ENCODE measurements at regions not wholly inside any gene's neighbourhood (a gene's known extent, or its start where the extent isn't known, plus 50 kb on each side); places are given as distances from the start of the nearest gene placed in this dataset.
"Not testable (repeated sequence)": the region's sequence is repeated elsewhere in the genome, so short reads cannot be mapped to it uniquely, and the experiment has no call there.

DNA sequence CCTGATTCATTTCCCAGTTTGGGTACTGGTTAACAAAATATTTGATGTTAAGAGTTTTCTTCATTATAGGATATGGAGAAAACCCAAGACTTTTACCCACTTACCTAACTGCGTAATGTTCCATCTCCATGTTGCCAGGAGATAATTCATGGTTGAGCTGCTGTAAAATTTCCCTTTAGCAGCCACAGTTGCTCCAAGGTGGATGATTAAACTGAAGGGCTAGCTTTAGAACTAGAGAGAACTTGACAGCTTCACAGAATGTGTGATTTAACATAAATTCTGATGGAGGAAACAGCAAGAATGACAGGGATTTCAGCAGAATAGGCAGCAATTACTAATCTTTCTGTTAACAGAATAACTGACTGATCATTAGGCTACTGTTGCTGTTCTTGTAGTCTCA is 236.1 kb downstream of the MEF2C start:
- Histone ChIP-seq H3K4me1 (ENCODE audit: low read depth) (no peaks in the 10 kb centered on the region), H3K36me3 (ENCODE audit: low read depth) (no peaks in the 10 kb centered on the region), H3K9me3 (no peaks in the 10 kb centered on the region), H3K4me3 (no peak overlapping the region)
- DNase-seq (no peak), ATAC-seq (no peak)
- intact Hi-C loops (cut with DNase I, micrococcal nuclease), result no loop called here
- TF ChIP-seq, protein P1, sequence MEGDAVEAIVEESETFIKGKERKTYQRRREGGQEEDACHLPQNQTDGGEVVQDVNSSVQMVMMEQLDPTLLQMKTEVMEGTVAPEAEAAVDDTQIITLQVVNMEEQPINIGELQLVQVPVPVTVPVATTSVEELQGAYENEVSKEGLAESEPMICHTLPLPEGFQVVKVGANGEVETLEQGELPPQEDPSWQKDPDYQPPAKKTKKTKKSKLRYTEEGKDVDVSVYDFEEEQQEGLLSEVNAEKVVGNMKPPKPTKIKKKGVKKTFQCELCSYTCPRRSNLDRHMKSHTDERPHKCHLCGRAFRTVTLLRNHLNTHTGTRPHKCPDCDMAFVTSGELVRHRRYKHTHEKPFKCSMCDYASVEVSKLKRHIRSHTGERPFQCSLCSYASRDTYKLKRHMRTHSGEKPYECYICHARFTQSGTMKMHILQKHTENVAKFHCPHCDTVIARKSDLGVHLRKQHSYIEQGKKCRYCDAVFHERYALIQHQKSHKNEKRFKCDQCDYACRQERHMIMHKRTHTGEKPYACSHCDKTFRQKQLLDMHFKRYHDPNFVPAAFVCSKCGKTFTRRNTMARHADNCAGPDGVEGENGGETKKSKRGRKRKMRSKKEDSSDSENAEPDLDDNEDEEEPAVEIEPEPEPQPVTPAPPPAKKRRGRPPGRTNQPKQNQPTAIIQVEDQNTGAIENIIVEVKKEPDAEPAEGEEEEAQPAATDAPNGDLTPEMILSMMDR (IDR thresholded peaks at IDR 0.05), result no peak

DNA sequence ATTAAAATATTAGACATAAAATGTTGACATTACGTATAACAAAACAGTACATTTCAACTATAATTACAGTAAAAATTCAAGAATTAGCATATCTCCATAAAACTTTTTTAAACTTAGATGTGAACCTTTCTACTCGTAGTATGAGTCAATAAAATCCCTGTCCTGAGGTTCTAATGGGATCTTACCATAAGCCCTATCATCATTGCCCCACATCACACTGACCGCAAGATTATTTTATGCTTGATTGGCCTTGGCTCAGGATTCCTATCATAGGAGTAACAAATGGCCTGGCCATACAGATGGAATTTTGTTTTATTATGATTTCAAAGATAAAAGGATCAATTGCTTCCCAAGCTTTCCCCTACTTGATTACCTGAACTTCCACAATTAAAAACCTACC is 238.3 kb downstream of the MEF2C start:
- Histone ChIP-seq H3K4me1 (ENCODE audit: low read depth) (no peaks in the 10 kb centered on the region), H3K36me3 (ENCODE audit: low read depth) (no peaks in the 10 kb centered on the region), H3K4me3 (no peak overlapping the region), H3K9me3 (no peaks in the 10 kb centered on the region)
- TF ChIP-seq, protein P1 (IDR thresholded peaks at IDR 0.05), result no peak
- ATAC-seq, result no peak
- intact Hi-C loops (cut with DNase I, micrococcal nuclease), result no loop called here
- DNase-seq, result no peak

DNA sequence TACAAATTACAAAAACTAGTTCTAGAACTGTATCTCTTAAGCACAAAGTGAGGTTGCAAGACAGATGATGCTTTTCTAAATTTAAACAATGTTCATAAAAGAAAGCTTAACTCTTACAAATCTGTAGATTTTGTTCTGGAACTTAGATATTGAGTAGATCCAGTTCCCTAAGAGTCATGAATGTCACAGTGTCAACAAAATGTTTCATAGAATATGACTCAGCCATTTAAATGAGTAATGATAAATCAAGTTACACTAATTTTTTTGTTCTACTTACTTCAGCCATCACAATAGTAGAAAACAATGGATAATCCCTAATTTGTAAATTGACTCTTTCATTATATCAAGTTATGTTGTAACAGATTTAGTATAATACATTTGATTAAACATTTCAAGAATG is 239.7 kb downstream of the MEF2C start:
- TF ChIP-seq, protein P1 (IDR thresholded peaks at IDR 0.05), result no peak
- no peak for DNase-seq

DNA sequence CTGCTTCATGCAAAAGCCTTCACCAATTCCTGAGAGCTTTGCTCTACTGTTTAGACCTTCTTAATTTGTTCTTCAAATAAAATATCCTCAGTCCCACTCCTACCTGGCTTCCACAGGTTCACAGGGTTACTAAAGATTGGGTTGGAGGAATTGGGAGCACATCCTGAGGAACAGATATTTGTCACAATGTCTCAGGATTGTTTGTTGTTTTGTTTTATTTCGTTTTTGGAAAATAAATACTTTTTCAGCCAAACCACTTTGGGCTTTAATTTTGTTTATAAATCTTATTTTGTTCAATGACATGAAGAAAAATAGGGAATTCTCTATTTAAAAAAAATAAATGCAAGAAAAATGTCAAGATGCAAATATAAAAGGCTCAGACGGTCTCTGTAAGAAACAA is 249.0 kb downstream of the MEF2C start:
- no peak for ATAC-seq
- H3K9me3 ChIP-seq, result no peaks in the 10 kb centered on the region
- H3K4me1 ChIP-seq (ENCODE audit: low read depth), result no peaks in the 10 kb centered on the region
- intact Hi-C loops (cut with DNase I, micrococcal nuclease), result no loop called here
- H3K4me3 ChIP-seq, result no peak overlapping the region
- TF ChIP-seq, protein P1 (IDR thresholded peaks at IDR 0.05), result no peak
- no peaks in the 10 kb centered on the region for H3K36me3 ChIP-seq (ENCODE audit: low read depth)
- no peak for DNase-seq

More for the DNA sequence above, 239.7 kb downstream of the MEF2C start:
- ATAC-seq, result no peak
- Histone ChIP-seq H3K4me3 (no peak overlapping the region), H3K36me3 (ENCODE audit: low read depth) (no peaks in the 10 kb centered on the region), H3K9me3 (no peaks in the 10 kb centered on the region), H3K4me1 (ENCODE audit: low read depth) (no peaks in the 10 kb centered on the region)
- intact Hi-C loops (cut with DNase I, micrococcal nuclease), result no loop called here

DNA sequence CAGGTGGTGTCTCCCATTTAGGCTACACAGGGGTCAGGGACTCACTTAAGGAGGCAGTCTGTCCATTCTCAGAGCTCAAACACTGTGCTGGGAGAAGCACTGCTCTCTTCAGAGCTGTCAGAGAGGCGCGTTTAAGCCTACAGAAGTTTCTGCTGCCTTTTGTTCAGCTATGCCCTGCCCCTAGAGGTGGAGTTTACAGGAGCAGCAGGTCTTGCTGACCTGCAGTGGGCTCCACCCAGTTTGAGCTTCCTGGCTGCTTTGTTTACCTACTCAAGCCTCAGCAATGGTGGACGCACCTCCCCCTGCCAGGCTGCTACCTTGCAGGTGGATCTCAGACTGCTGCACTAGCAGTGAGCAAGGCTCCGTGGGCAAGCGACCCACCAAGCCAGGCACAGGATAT is 260.1 kb downstream of the MEF2C start:
- DNase-seq; H3K4me1 ChIP-seq (ENCODE audit: low read depth); H3K4me3 ChIP-seq; intact Hi-C loops (cut with DNase I, micrococcal nuclease); H3K9me3 ChIP-seq; H3K36me3 ChIP-seq (ENCODE audit: low read depth); ATAC-seq: not testable (repeated sequence)

DNA sequence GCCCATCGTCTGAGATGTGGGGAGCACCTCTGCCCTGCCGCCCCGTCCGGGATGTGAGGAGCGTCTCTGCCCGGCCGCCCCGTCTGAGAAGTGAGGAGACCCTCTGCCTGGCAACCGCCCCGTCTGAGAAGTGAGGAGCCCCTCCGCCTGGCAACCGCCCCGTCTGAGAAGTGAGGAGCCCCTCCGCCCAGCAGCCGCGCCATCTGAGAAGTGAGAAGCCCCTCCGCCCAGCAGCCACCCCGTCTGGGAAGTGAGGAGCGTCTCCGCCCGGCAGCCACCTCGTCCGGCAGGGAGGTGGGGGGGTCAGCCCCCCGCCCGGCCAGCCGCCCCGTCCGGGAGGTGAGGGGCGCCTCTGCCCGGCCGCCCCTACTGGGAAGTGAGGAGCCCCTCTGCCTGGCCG is 267.2 kb downstream of the MEF2C start:
- intact Hi-C loops (cut with DNase I, micrococcal nuclease); DNase-seq; ATAC-seq; H3K36me3 ChIP-seq (ENCODE audit: low read depth); H3K9me3 ChIP-seq; H3K4me3 ChIP-seq; H3K4me1 ChIP-seq (ENCODE audit: low read depth): not testable (repeated sequence)

DNA sequence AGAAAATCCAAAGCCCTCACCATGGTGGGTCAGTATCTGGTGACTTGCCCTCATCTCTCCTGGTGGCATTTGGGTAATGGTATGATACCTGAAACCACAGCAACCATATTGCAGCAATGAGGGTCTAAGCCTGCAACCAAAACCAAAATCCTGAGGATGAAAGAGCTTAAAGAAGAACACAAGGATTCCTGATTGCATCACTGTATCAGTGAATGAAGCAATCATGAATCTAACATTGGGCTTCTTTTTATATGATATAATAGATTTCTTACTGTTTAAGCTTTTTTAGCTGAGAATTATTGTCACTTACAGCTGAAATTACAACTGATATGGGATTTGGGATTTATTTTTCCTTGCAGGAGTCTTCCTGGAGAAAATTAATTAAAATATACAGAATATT is 269.9 kb downstream of the MEF2C start:
- intact Hi-C loops (cut with DNase I, micrococcal nuclease), result no loop called here
- ATAC-seq, result no peak

More for the DNA sequence above, 269.9 kb downstream of the MEF2C start:
- H3K9me3 ChIP-seq, result no peaks in the 10 kb centered on the region
- no peaks in the 10 kb centered on the region for H3K4me1 ChIP-seq (ENCODE audit: low read depth)
- DNase-seq, result no peak
- no peak overlapping the region for H3K4me3 ChIP-seq
- no peaks in the 10 kb centered on the region for H3K36me3 ChIP-seq (ENCODE audit: low read depth)
- TF ChIP-seq, protein P1 (IDR thresholded peaks at IDR 0.05), result no peak
